SU-DHL-6 (cell line): ENCODE measurements at regions not wholly inside any gene's neighbourhood (a gene's known extent, or its start where the extent isn't known, plus 50 kb on each side); places are given as distances from the start of the nearest gene placed in this dataset.

ENCODE experiments used
- H2AFZ ChIP-seq: fragments of 200-600 bp; sonication (generic); 2 replicates; pipeline ENCODE4 v1.6.1; 2014; ENCODE audit warnings: low read depth, mild to moderate bottlenecking, moderate library complexity, mixed read lengths, antibody characterized with exemption, low read length; ENCODE audit not compliant: severe bottlenecking
- H3F3A ChIP-seq: fragments of 200-600 bp; shearing (Covaris generic); 2 replicates; pipeline ENCODE4 v1.6.0; 2016; ENCODE audit warnings: antibody characterized with exemption, mild to moderate bottlenecking; ENCODE audit not compliant: insufficient read depth
- H3K27ac ChIP-seq: fragments of 200-600 bp; sonication (generic); 2 replicates; pipeline ENCODE4 v1.5.1; 2016; ENCODE audit warnings: low read depth, mild to moderate bottlenecking, low read length, moderate library complexity, mixed read lengths
- H3K27me3 ChIP-seq: fragments of 200-600 bp; sonication (generic), shearing (Covaris generic); 2 replicates; pipeline ENCODE4 v1.6.0; 2014; ENCODE audit warnings: mild to moderate bottlenecking, low read length
- H3K36me3 ChIP-seq: fragments of 200-600 bp; sonication (generic); 2 replicates; pipeline ENCODE4 v1.6.1; 2014; ENCODE audit warnings: mild to moderate bottlenecking, low read length, mixed read lengths
- H3K4me2 ChIP-seq: fragments of 300-600, 200-600 bp; shearing (Covaris generic), sonication (generic); 2 replicates; pipeline ENCODE4 v1.6.0; 2014; ENCODE audit warnings: low read length, low read depth, mild to moderate bottlenecking; ENCODE audit not compliant: poor library complexity, severe bottlenecking
- H3K4me3 ChIP-seq: fragments of 200-600 bp; sonication (generic); 2 replicates; pipeline ENCODE4 v1.5.1; 2014; ENCODE audit warnings: antibody characterized with exemption, low read length, mild to moderate bottlenecking, mixed read lengths; ENCODE audit not compliant: insufficient read depth, poor library complexity, severe bottlenecking
- H3K79me2 ChIP-seq: fragments of 200-600 bp; sonication (generic); 2 replicates; pipeline ENCODE4 v1.6.1; 2014; ENCODE audit warnings: mild to moderate bottlenecking, low read length, moderate library complexity; ENCODE audit not compliant: insufficient read depth
- H3K9ac ChIP-seq: fragments of 200-600 bp; sonication (generic); 2 replicates; pipeline ENCODE4 v1.7.0; 2014; ENCODE audit warnings: mild to moderate bottlenecking, low read length
- H3K9me2 ChIP-seq: fragments of 200-600 bp; sonication (generic); replicated peaks from 2 replicates; pipeline ENCODE4 v1.6.1; 2014; ENCODE audit warnings: low read length; ENCODE audit not compliant: insufficient read depth
- H3K9me3 ChIP-seq: fragments of 200-600 bp; sonication (generic); 2 replicates; pipeline ENCODE4 v1.6.1; 2014; ENCODE audit warnings: low read length, mixed read lengths; ENCODE audit not compliant: insufficient read depth
- H4K20me1 ChIP-seq: fragments of 200-600 bp; sonication (generic); 2 replicates; pipeline ENCODE4 v1.6.1; 2014; ENCODE audit warnings: low read depth, mild to moderate bottlenecking, antibody characterized with exemption, low read length, moderate library complexity, mixed read lengths
- EZH2phosphoT487 ChIP-seq: fragments of 200-600 bp; sonication (generic), shearing (Covaris generic); conservative IDR thresholded peaks from 2 replicates; pipeline ENCODE4 v1.6.1; 2018; ENCODE audit warnings: mild to moderate bottlenecking, antibody characterized with exemption, low read length, moderate library complexity, mixed read lengths
- TF ChIP-seq, protein P1 (sequence below): fragments of 200-600 bp; sonication (generic); IDR thresholded peaks from one replicate; pipeline ENCODE4 v1.5.1; 2017; ENCODE audit warnings: antibody characterized with exemption, mild to moderate bottlenecking, low read length, moderate library complexity; ENCODE audit not compliant: insufficient read depth, poor library complexity, severe bottlenecking

DNA sequence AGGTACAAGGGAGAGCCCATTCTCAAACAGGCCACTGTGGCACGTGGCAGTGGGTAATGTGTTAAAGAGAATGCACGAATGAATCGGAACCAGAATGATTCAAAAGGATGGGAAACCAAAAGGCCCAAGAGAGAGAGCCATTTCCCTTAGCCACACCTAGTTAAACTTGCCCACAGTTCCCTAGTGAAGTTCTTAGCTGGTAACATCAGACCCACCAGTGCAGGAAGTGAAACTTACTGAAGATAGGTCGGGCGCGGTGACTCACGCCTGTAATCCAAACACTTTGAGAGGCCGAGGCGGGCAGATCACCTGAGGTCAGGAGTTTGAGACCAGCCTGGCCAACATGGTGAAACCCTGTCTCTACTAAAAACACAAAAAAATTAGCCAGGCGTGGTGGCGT, 97.1 kb downstream of the MEX3B start:
- no peak overlapping the region for H3K4me3 ChIP-seq
- H3K27me3 ChIP-seq = no peaks in the 10 kb centered on the region
- no peaks in the 10 kb centered on the region for H3F3A ChIP-seq
- H3K9me3 ChIP-seq = no peaks in the 10 kb centered on the region
- no peaks in the 10 kb centered on the region for H3K79me2 ChIP-seq
- no peak overlapping the region for H2AFZ ChIP-seq
- H3K9ac ChIP-seq = no peak overlapping the region
- H3K27ac ChIP-seq = no peak overlapping the region
- TF ChIP-seq EZH2phosphoT487 = no peak
- TF ChIP-seq, protein P1, sequence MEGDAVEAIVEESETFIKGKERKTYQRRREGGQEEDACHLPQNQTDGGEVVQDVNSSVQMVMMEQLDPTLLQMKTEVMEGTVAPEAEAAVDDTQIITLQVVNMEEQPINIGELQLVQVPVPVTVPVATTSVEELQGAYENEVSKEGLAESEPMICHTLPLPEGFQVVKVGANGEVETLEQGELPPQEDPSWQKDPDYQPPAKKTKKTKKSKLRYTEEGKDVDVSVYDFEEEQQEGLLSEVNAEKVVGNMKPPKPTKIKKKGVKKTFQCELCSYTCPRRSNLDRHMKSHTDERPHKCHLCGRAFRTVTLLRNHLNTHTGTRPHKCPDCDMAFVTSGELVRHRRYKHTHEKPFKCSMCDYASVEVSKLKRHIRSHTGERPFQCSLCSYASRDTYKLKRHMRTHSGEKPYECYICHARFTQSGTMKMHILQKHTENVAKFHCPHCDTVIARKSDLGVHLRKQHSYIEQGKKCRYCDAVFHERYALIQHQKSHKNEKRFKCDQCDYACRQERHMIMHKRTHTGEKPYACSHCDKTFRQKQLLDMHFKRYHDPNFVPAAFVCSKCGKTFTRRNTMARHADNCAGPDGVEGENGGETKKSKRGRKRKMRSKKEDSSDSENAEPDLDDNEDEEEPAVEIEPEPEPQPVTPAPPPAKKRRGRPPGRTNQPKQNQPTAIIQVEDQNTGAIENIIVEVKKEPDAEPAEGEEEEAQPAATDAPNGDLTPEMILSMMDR = no peak
- no peak overlapping the region for H3K4me2 ChIP-seq
- H3K36me3 ChIP-seq = no peaks in the 10 kb centered on the region
- no peaks in the 10 kb centered on the region for H4K20me1 ChIP-seq
- H3K9me2 ChIP-seq = no peaks in the 10 kb centered on the region

DNA sequence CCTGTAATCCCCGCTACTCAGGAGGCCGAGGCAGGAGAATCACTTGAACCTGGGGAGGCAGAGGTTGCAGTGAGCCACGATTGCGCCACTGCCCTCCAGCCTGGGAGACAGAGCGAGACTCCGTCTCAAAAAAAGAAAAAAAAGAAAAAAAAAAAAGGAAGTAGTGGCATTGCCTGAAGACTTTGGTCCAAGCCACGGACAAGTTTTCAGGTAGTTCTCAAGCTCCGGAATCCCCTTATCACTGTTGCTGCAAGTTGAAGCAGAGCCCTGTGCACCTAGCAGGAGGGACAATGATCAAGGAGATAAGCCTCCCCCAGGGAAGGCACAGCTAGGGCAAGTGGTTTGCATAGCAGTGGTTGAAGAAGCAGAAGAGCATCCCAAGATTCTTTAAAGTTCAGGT, 97.6 kb downstream of the MEX3B start:
- Histone ChIP-seq H3K36me3 (no peaks in the 10 kb centered on the region), H3K9ac (no peak overlapping the region), H2AFZ (no peak overlapping the region), H3K9me3 (no peaks in the 10 kb centered on the region), H3K9me2 (no peaks in the 10 kb centered on the region), H3K79me2 (no peaks in the 10 kb centered on the region), H3K27me3 (no peaks in the 10 kb centered on the region), H3K4me2 (no peak overlapping the region), H3K4me3 (no peak overlapping the region), H3K27ac (no peak overlapping the region), H3F3A (no peaks in the 10 kb centered on the region), H4K20me1 (no peaks in the 10 kb centered on the region)
- TF ChIP-seq, protein P1 = no peak
- no peak for TF ChIP-seq EZH2phosphoT487

DNA sequence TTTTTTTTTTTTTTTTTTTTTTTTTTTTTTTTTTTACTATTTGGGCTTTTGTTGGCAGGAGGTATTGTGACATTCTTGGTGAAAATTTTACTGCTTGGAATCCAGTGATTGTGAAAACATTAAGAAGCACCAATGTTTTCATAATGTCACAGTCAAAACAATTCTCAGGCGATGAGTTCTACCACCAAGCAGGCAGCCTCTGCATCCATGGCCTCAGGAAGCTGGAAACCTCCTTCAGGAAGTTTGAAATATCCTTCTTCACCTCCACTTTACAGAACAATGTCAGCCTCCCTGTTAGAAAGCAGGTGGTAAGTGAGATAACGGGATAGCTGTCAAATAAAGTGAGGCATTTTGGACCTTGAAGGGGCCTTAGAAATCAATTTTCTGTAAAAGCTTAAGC, 98.3 kb downstream of the MEX3B start:
- H3K9me3 ChIP-seq = no peaks in the 10 kb centered on the region
- H3K79me2 ChIP-seq = no peaks in the 10 kb centered on the region
- H4K20me1 ChIP-seq = no peaks in the 10 kb centered on the region
- H3K36me3 ChIP-seq = no peaks in the 10 kb centered on the region
- TF ChIP-seq, protein P1 = no peak
- no peak for TF ChIP-seq EZH2phosphoT487
- no peaks in the 10 kb centered on the region for H3K9me2 ChIP-seq
- H3K27me3 ChIP-seq = no peaks in the 10 kb centered on the region
- no peak overlapping the region for H3K4me3 ChIP-seq
- no peak overlapping the region for H2AFZ ChIP-seq
- H3F3A ChIP-seq = no peaks in the 10 kb centered on the region
- H3K27ac ChIP-seq = no peak overlapping the region
- no peak overlapping the region for H3K4me2 ChIP-seq
- H3K9ac ChIP-seq = no peak overlapping the region

DNA sequence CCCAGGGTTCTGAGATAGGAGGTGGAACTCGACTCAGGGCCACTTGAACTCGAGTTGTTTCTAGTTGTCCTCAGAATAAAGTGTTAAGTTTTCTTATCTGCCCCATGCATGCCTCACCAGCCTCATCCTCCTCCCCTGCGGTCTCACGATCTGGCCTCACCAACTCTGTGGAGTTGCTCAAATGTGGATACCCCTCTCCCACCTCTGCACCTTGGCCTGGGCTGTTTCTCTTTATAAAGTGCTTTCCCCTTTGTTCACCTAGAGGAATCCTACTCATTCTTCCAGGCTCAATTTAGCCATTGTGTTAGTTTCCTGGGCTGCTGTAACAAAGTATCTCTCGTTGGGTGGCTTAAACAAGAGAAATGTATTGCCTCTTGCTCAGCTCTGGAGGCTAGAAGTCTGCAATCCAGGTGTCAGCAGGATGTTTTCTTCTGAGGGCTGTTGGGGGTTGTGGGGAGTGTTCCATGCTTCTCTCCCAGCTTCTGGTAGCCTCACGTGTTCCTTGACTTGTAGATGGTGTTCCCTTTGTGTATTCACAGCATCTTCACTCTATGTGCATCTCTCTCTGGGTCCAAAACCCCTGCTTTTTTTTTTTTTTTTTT, 100.7 kb downstream of the MEX3B start:
- no peaks in the 10 kb centered on the region for H3F3A ChIP-seq
- no peaks in the 10 kb centered on the region for H3K9me2 ChIP-seq
- TF ChIP-seq EZH2phosphoT487 = no peak
- TF ChIP-seq, protein P1 = no peak
- H3K79me2 ChIP-seq = no peaks in the 10 kb centered on the region
- no peaks in the 10 kb centered on the region for H4K20me1 ChIP-seq
- H2AFZ ChIP-seq = no peak overlapping the region
- no peak overlapping the region for H3K4me2 ChIP-seq
- no peaks in the 10 kb centered on the region for H3K27me3 ChIP-seq
- H3K9me3 ChIP-seq = no peaks in the 10 kb centered on the region
- H3K36me3 ChIP-seq = no peaks in the 10 kb centered on the region
- H3K9ac ChIP-seq = no peak overlapping the region
- no peak overlapping the region for H3K27ac ChIP-seq
- no peak overlapping the region for H3K4me3 ChIP-seq
